GM12891 (cell line): ENCODE measurements at regions not wholly inside any gene's neighbourhood (a gene's known extent, or its start where the extent isn't known, plus 50 kb on each side); places are given as distances from the start of the nearest gene placed in this dataset.

Experiments used
- PAX5 ChIP-seq: IDR thresholded peaks from 2 replicates; pipeline ENCODE4 v1.6.1; 2011; ENCODE audit warnings: low read length, moderate library complexity, mild to moderate bottlenecking; ENCODE audit not compliant: insufficient read depth, severe bottlenecking
- POLR2A ChIP-seq: IDR thresholded peaks from 2 replicates; pipeline ENCODE4 v1.6.1; 2011; ENCODE audit warnings: low read depth, low read length, control low read depth
- POLR2AphosphoS5 ChIP-seq: IDR thresholded peaks from 2 replicates; pipeline ENCODE4 v1.6.1; 2011; ENCODE audit warnings: low read depth, low read length, control low read depth
- POU2F2 ChIP-seq: IDR thresholded peaks from 2 replicates; pipeline ENCODE4 v1.6.1; 2011; ENCODE audit warnings: low read depth, mild to moderate bottlenecking, control low read depth, low read length, moderate library complexity
- TAF1 ChIP-seq: IDR thresholded peaks from 2 replicates; pipeline ENCODE4 v1.6.1; 2011; ENCODE audit warnings: low read depth, low read length, control low read depth

DNA sequence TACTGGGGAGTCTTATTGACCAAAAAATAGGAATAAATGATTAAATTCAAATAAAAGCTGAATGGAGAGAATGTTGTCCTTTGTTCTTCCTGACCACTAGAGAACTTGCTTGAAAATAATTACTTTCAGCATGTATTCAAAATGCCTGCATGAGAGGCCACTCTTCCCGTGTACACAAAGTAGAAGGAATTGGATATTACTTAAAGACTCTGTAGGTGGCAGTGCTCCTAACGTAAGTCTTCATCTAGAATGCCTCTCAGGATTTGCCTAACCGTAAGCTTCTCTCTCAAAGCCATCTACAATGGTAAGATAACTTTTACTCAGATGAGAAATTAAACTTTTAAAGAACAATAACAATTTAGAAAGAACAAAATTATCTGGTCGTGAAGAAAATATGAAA lies 620.0 kb upstream of the CCNG1 start:
- TF ChIP-seq POLR2A (no peak), PAX5 (no peak), POLR2AphosphoS5 (no peak), TAF1 (no peak), POU2F2 (no peak)
